ENCODE measurements at regions not wholly inside any gene's neighbourhood (a gene's known extent, or its start where the extent isn't known, plus 50 kb on each side); places are given as distances from the start of the nearest gene placed in this dataset.

GRCh38 chr4:126298271-126298670 lies 983.5 kb downstream of the FAT4 start:
- whole genome bisulfite sequencing, 2 donors = 81 to 90% methylated on average over 1 of the region's 1 CpG
- DNase-seq (no peak), ATAC-seq (ENCODE audit: low FRiP score in 2 of 2) (no peak)
- TF ChIP-seq POLR2AphosphoS5 (IDR thresholded peaks at IDR 0.05) (no peak), EP300 (IDR thresholded peaks at IDR 0.05) (no peak), CTCF (IDR thresholded peaks at IDR 0.05) (no peak), POLR2A (IDR thresholded peaks at IDR 0.05) (no peak)
- peaks cover 0 to 4% (median 0%) of the 10 kb centered on the region in 4 donors for H3K9me3 ChIP-seq
- no peaks in the 10 kb centered on the region for H3K36me3 ChIP-seq
- H3K4me1 ChIP-seq = no peaks in the 10 kb centered on the region
- no peaks in the 10 kb centered on the region for H3K27me3 ChIP-seq
- no peak overlapping the region for H3K27ac ChIP-seq
- H3K4me3 ChIP-seq = no peak overlapping the region

GRCh38 chr4:126306152-126306869 lies 991.6 kb downstream of the FAT4 start:
- Histone ChIP-seq H3K9me3 (no peaks in the 10 kb centered on the region), H3K36me3 (no peaks in the 10 kb centered on the region), H3K27ac (no peak overlapping the region), H3K4me1 (no peaks in the 10 kb centered on the region), H3K27me3 (no peaks in the 10 kb centered on the region), H3K4me3 (no peak overlapping the region)
- TF ChIP-seq POLR2AphosphoS5 (IDR thresholded peaks at IDR 0.05) (no peak), EP300 (IDR thresholded peaks at IDR 0.05) (no peak), CTCF (IDR thresholded peaks at IDR 0.05) (no peak), POLR2A (IDR thresholded peaks at IDR 0.05) (no peak)
- 66 to 71% methylated on average over 5 of the region's 5 CpGs for WGBS, 2 donors
- DNase-seq = no peak
- peak in 1 of 2 donors; percentile 90 for ATAC-seq (ENCODE audit: low FRiP score in 2 of 2)

GRCh38 chr4:126318376-126318775 lies 1003.6 kb downstream of the FAT4 start:
- Histone ChIP-seq H3K27me3 (no peaks in the 10 kb centered on the region), H3K4me1 (no peaks in the 10 kb centered on the region), H3K27ac (no peak overlapping the region), H3K36me3 (no peaks in the 10 kb centered on the region), H3K9me3 (no peaks in the 10 kb centered on the region), H3K4me3 (no peak overlapping the region)
- TF ChIP-seq POLR2A (IDR thresholded peaks at IDR 0.05) = no peak
- no peak for TF ChIP-seq EP300 (IDR thresholded peaks at IDR 0.05)
- ATAC-seq (ENCODE audit: low FRiP score in 2 of 2) (no peak), DNase-seq (no peak)
- WGBS, 2 donors = 75 to 84% methylated on average over 3 of the region's 3 CpGs

- Histone ChIP-seq H3K9me3 (no peaks in the 10 kb centered on the region), H3K36me3 (no peaks in the 10 kb centered on the region), H3K27ac (no peak overlapping the region), H3K4me1 (no peaks in the 10 kb centered on the region), H3K4me3 (no peak overlapping the region), H3K27me3 (no peaks in the 10 kb centered on the region)
- ATAC-seq (ENCODE audit: low FRiP score in 2 of 2) (no peak), DNase-seq (no peak)
- no peak for TF ChIP-seq POLR2AphosphoS5 (IDR thresholded peaks at IDR 0.05)
- no peak for TF ChIP-seq POLR2A (IDR thresholded peaks at IDR 0.05)
- TF ChIP-seq CTCF (IDR thresholded peaks at IDR 0.05) = no peak
- no peak for TF ChIP-seq EP300 (IDR thresholded peaks at IDR 0.05)
These were observed 1014.2 kb downstream of the FAT4 start for GRCh38 chr4:126328914-126329313.

GRCh38 chr4:126338548-126338947 lies 1023.8 kb downstream of the FAT4 start:
- no peak for ATAC-seq (ENCODE audit: low FRiP score in 2 of 2)
- Histone ChIP-seq H3K4me1 (no peaks in the 10 kb centered on the region), H3K36me3 (no peaks in the 10 kb centered on the region), H3K27me3 (no peaks in the 10 kb centered on the region), H3K4me3 (no peak overlapping the region), H3K27ac (no peak overlapping the region), H3K9me3 (no peaks in the 10 kb centered on the region)
- TF ChIP-seq POLR2A (IDR thresholded peaks at IDR 0.05) = no peak
- TF ChIP-seq CTCF (IDR thresholded peaks at IDR 0.05) = no peak
- TF ChIP-seq EP300 (IDR thresholded peaks at IDR 0.05) = no peak
- TF ChIP-seq POLR2AphosphoS5 (IDR thresholded peaks at IDR 0.05) = no peak
- 45 to 50% methylated on average over 2 of the region's 2 CpGs for WGBS, 2 donors
- no peak for DNase-seq
